ENCODE measurements at regions not wholly inside any gene's neighbourhood (a gene's known extent, or its start where the extent isn't known, plus 50 kb on each side); places are given as distances from the start of the nearest gene placed in this dataset.

- no peak for TF ChIP-seq CTCF (IDR thresholded peaks at IDR 0.05; ENCODE audit: insufficient read depth, low read length, missing control alignments)
- H3K4me3 ChIP-seq (ENCODE audit: low read depth, low read length): no peak overlapping the region
- POLR2A ChIA-PET: no interaction called here
- CTCF ChIA-PET: no interaction called here
- no peak for DNase-seq (ENCODE audit: low read depth, low spot score)
Measured at GRCh38 chr13:108375034-108375433, 105.5 kb downstream of the TNFSF13B start.

GRCh38 chr13:108375772-108376171 lies 106.3 kb downstream of the TNFSF13B start:
- TF ChIP-seq CTCF (IDR thresholded peaks at IDR 0.05; ENCODE audit: insufficient read depth, low read length, missing control alignments): no peak
- no peak for DNase-seq (ENCODE audit: low read depth, low spot score)
- ChIA-PET CTCF (no interaction called here), POLR2A (no interaction called here)
- no peak overlapping the region for H3K4me3 ChIP-seq (ENCODE audit: low read depth, low read length)

- TF ChIP-seq CTCF (IDR thresholded peaks at IDR 0.05; ENCODE audit: insufficient read depth, low read length, missing control alignments): no peak
- ChIA-PET POLR2A (no interaction called here), CTCF (no interaction called here)
- H3K4me3 ChIP-seq (ENCODE audit: low read depth, low read length): no peak overlapping the region
- no peak for DNase-seq (ENCODE audit: low read depth, low spot score)
Measured at GRCh38 chr13:108376308-108376707, 106.8 kb downstream of the TNFSF13B start.

- TF ChIP-seq CTCF (IDR thresholded peaks at IDR 0.05; ENCODE audit: insufficient read depth, low read length, missing control alignments): no peak
- CTCF ChIA-PET: no interaction called here
- no peak for DNase-seq (ENCODE audit: low read depth, low spot score)
- POLR2A ChIA-PET: no interaction called here
- H3K4me3 ChIP-seq (ENCODE audit: low read depth, low read length): no peak overlapping the region
Measured at GRCh38 chr13:108377646-108378206, 108.2 kb downstream of the TNFSF13B start.

GRCh38 chr13:108383667-108384066 lies 114.1 kb downstream of the TNFSF13B start:
- TF ChIP-seq CTCF (IDR thresholded peaks at IDR 0.05; ENCODE audit: insufficient read depth, low read length, missing control alignments): no peak
- POLR2A ChIA-PET: no interaction called here
- CTCF ChIA-PET: no interaction called here
- DNase-seq (ENCODE audit: low read depth, low spot score): no peak
- H3K4me3 ChIP-seq (ENCODE audit: low read depth, low read length): no peak overlapping the region

- ChIA-PET CTCF (no interaction called here), POLR2A (no interaction called here)
- no peak for DNase-seq (ENCODE audit: low read depth, low spot score)
- TF ChIP-seq CTCF (IDR thresholded peaks at IDR 0.05; ENCODE audit: insufficient read depth, low read length, missing control alignments): no peak
- H3K4me3 ChIP-seq (ENCODE audit: low read depth, low read length): no peak overlapping the region
Measured at GRCh38 chr13:108387156-108387555, 117.6 kb downstream of the TNFSF13B start.

Measured in AG04449 (cell line).